Type B pancreatic cell (in vitro differentiated cells): ENCODE measurements at regions not wholly inside any gene's neighbourhood (a gene's known extent, or its start where the extent isn't known, plus 50 kb on each side); places are given as distances from the start of the nearest gene placed in this dataset.
"Not testable (repeated sequence)": the region's sequence is repeated elsewhere in the genome, so short reads cannot be mapped to it uniquely, and the experiment has no call there.

Experiments
- DNase-seq: peaks from one replicate; pipeline ENCODE4 v3.0.0; 2021; ENCODE audit warnings: mixed read lengths; ENCODE audit not compliant: unreplicated experiment; ENCODE audit errors: extremely low spot score
- H3K27ac Mint-ChIP-seq: 2 replicates; pipeline ENCODE4 v1.8.0; 2021; ENCODE audit warnings: mild to moderate bottlenecking, mixed read lengths
- H3K27me3 Mint-ChIP-seq: 2 replicates; pipeline ENCODE4 v1.8.0; 2021; ENCODE audit warnings: mixed read lengths
- H3K36me3 Mint-ChIP-seq: 2 replicates; pipeline ENCODE4 v1.8.0; 2021; ENCODE audit warnings: mixed read lengths
- H3K4me1 Mint-ChIP-seq: one replicate; pipeline ENCODE4 v1.8.0; 2021; ENCODE audit warnings: mixed read lengths; ENCODE audit not compliant: unreplicated experiment
- H3K4me3 Mint-ChIP-seq: 2 replicates; pipeline ENCODE4 v1.8.0; 2021; ENCODE audit warnings: mild to moderate bottlenecking, mixed read lengths
- H3K9me3 Mint-ChIP-seq: 2 replicates; pipeline ENCODE4 v1.8.0; 2021; ENCODE audit warnings: mixed read lengths
- TF ChIP-seq, protein P1 (sequence below): fragments of 200-600 bp; sonication (generic); conservative IDR thresholded peaks from 2 replicates; pipeline ENCODE4 v1.5.0; 2021; ENCODE audit warnings: antibody characterized with exemption, mild to moderate bottlenecking

DNA sequence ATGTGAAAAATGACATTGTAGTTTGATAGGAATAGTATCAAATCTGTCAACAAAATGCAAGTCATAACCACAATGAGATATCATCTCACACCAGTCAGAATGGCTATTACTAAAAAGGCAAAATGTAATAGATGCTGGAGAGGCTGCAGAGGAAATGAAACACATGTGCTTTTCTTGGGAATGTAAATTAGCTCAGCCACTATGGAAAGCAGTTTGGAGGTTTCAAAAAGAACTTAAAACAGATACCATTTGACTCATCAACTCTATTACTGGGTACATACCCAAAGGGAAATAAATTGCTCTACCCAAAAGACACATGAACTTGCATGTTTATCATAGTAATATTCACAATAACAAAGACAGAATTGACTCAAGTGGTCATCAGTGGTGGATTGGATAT lies 572.6 kb downstream of the TRIB2 start:
- Mint-ChIP-seq H3K9me3 (no peaks in the 10 kb centered on the region), H3K27me3 (no peaks in the 10 kb centered on the region), H3K4me3 (no peak overlapping the region), H3K4me1 (no peaks in the 10 kb centered on the region), H3K36me3 (no peaks in the 10 kb centered on the region), H3K27ac (no peak overlapping the region)
- DNase-seq = no peak
- TF ChIP-seq, protein P1, sequence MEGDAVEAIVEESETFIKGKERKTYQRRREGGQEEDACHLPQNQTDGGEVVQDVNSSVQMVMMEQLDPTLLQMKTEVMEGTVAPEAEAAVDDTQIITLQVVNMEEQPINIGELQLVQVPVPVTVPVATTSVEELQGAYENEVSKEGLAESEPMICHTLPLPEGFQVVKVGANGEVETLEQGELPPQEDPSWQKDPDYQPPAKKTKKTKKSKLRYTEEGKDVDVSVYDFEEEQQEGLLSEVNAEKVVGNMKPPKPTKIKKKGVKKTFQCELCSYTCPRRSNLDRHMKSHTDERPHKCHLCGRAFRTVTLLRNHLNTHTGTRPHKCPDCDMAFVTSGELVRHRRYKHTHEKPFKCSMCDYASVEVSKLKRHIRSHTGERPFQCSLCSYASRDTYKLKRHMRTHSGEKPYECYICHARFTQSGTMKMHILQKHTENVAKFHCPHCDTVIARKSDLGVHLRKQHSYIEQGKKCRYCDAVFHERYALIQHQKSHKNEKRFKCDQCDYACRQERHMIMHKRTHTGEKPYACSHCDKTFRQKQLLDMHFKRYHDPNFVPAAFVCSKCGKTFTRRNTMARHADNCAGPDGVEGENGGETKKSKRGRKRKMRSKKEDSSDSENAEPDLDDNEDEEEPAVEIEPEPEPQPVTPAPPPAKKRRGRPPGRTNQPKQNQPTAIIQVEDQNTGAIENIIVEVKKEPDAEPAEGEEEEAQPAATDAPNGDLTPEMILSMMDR = no peak

DNA sequence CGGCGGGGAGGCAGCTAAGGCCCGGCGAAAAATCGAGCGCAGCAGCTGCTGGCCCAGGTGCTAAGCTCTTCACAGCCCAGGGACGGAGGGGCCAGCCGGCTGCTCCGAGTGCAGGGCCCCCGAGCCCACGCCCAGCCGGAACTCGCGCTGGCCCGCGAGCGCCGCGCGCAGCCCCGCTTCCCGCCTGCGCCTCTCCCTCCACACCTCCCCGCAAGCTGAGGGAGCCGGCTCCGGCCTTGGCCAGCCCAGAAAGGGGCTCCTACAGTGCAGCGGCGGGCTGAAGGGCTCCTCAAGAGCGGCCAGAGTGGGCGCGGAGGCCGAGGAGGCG lies 591.7 kb downstream of the TRIB2 start:
- not testable (repeated sequence) for DNase-seq, H3K9me3 Mint-ChIP-seq, H3K27me3 Mint-ChIP-seq, H3K4me1 Mint-ChIP-seq, H3K4me3 Mint-ChIP-seq, H3K27ac Mint-ChIP-seq, H3K36me3 Mint-ChIP-seq

DNA sequence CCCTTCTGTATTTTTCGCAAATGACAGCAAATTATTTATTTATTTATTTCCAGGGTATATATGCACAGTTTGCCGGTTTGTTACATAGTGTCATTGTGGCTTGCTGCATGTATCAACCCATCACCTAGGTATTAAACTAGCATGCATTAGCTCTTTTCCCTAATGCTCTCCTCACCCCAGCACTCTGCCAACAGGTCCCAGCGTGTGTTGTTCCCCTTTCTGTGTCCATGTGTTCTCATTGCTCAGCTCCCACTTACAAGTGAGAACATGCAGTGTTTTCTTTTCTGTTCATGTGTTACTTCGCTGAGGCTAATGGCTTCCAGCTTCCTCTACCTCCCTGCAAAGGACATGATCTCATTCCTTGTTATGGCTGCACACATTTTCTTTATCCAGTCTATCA lies 592.3 kb downstream of the TRIB2 start:
- no peak for DNase-seq
- Mint-ChIP-seq H3K4me3 (peak overlapping the region; percentile 72), H3K27ac (no peak overlapping the region), H3K36me3 (no peaks in the 10 kb centered on the region), H3K27me3 (no peaks in the 10 kb centered on the region), H3K4me1 (no peaks in the 10 kb centered on the region), H3K9me3 (peaks cover 11% of the 10 kb centered on the region)
- TF ChIP-seq, protein P1 = no peak

DNA sequence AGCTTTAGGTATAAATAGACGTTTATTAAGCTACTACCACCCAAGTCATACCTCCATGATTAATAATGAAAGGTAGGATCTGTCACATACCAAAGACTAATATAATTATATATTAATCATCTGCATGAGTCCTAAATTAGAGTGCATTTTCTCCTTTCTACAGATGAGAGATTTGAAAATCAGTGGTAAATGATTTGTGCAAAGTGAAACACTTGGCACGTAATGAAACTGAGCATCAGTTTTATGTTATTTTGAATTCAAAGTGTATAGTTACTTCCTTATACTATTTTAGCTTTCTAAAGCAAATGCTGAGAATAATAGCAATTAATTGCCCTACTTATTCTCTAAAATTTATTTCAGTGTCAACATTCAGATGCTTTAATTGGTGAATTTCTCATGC lies 615.3 kb downstream of the TRIB2 start:
- H3K4me1 Mint-ChIP-seq = no peaks in the 10 kb centered on the region
- no peak for DNase-seq
- TF ChIP-seq, protein P1 = no peak
- H3K9me3 Mint-ChIP-seq = no peaks in the 10 kb centered on the region
- no peak overlapping the region for H3K4me3 Mint-ChIP-seq
- H3K36me3 Mint-ChIP-seq = no peaks in the 10 kb centered on the region
- H3K27ac Mint-ChIP-seq = no peak overlapping the region
- H3K27me3 Mint-ChIP-seq = no peaks in the 10 kb centered on the region

DNA sequence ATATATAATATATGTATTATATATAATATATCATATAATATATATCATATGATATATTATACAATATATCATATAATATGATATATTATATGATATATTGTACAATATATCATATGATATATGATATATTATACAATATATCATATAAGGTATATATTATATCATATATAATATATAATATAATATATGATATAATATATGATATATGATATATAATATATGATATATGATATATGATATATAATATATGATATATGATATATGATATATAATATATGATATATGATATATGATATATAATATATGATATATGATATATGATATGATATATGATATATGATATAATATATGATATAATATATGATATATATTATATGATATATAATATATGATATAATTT lies 617.3 kb downstream of the TRIB2 start:
- DNase-seq, H3K36me3 Mint-ChIP-seq, H3K27me3 Mint-ChIP-seq, H3K4me1 Mint-ChIP-seq, H3K4me3 Mint-ChIP-seq, H3K27ac Mint-ChIP-seq, H3K9me3 Mint-ChIP-seq: not testable (repeated sequence)

DNA sequence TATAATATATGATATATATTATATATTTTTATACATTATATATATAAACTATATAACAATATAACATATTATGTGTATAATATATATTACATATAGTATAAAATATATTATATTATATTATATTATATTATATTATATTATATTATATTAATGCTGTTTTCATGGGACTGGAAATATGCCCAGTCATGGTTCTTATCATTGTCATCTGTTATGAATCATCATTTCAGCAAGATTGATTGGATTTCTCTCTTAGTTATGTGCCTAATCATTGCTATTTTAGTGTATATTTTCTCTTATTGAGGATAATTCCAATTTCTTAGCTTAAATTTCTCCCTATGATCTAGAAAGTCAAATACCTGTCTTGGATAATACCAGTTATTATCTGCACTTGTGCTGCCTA lies 617.8 kb downstream of the TRIB2 start:
- Mint-ChIP-seq H3K4me1 (no peaks in the 10 kb centered on the region), H3K36me3 (no peaks in the 10 kb centered on the region), H3K27me3 (no peaks in the 10 kb centered on the region), H3K27ac (no peak overlapping the region), H3K9me3 (no peaks in the 10 kb centered on the region), H3K4me3 (no peak overlapping the region)
- DNase-seq = no peak
- TF ChIP-seq, protein P1 = no peak

DNA sequence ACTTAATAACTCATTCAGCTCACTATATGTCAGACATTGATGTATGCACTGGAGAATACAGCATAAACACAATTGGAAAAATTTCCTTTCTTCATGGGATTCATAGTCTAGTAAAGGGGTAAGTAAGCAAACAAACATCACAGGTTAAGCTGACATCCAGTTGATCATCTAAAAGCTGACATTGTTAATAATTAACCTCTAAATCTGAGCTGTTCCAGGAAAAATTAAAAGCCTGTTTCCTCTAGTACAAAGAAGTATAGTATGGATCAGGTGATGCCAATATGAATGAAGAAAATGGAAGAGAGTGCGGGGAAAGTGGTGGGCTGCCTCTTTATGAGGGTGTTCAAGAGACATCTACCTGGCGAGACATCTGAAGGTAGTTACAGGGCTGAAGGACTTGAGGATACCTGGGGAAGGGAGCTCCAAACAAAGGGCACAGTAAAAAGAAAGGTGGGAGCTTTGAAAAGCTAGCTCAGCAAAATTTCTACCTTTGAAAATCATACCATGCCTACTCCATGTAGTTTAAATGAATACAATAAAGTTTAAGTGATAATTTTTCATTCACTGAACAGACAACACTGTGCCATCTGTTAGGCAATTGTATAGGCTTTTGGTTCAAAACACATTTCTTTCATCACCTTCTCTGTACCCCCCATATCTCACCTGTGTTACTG lies 619.3 kb downstream of the TRIB2 start:
- Mint-ChIP-seq H3K4me3 (no peak overlapping the region), H3K36me3 (no peaks in the 10 kb centered on the region), H3K4me1 (no peaks in the 10 kb centered on the region), H3K27ac (no peak overlapping the region), H3K9me3 (no peaks in the 10 kb centered on the region), H3K27me3 (no peaks in the 10 kb centered on the region)
- no peak for DNase-seq
- TF ChIP-seq, protein P1 = no peak
